GDM1 (cell line): ENCODE measurements at regions not wholly inside any gene's neighbourhood (a gene's known extent, or its start where the extent isn't known, plus 50 kb on each side); places are given as distances from the start of the nearest gene placed in this dataset.

Source experiments
- DNase-seq: peaks from one replicate; lab custom pipeline; 2025; lab: John Stamatoyannopoulos, UW

DNA sequence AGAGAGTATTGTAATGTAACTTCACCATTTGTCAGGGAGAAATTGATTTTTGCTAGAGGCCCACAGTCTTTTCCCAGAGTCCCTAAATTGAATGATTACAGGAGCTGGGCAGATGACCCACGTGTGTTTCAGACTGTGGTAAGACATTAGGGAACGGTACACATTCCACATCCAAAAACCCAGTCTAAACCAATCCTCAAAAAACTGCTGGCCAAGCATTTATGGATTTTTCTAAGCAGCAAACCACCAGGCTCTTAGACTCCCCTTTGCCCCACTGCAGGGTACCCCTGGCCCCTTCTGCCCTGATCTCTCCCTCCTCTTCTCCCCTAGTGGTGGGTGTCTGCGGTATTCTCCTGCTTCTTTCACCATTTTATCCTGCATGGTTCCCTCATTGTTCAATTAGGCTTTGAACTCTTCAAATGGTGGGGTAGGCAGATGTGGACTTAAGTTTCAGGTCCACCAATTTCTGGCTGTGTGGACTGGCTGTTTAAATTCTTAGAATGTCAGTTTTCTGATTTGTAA is 135.5 kb upstream of the SORCS3 start:
- no peak for DNase-seq

DNA sequence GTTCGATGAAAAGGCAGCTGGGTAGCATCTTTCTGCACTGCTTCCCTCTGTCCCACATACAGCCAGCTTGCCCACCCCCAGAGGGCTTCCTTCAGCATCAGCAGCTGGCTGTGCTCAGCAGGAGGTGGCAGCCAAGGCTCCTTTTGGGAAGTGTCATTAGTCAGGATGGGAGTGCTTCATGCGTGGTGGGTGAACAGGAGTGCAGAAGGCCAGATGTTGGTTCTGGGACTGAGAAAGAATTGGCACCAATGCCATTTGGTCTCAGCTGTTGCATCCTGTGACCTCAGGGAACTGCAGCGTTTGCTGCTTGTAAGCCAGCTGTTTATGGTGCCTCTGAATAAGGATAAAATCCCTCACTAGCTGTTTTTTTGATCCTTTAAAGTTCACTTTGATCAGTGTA is 131.1 kb upstream of the SORCS3 start:
- DNase-seq: no peak

DNA sequence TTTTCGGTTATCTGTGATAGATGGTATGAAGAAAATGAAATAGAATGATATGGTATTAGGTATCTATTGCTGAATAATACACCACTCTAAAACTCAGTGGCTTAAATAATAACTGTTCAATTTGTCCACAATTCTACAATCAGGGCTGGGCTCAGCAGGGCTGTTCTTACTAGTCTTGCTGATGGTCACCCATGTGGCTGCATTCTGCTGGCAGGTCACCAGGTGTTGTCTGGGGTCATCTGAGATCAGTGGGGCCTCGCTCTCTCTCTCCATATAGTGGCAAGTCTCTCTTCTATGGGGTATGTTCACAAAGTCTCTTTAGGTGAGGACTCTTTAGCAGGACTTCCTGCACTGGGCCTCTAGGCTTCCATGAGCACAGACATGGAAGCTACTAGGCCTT is 130.4 kb upstream of the SORCS3 start:
- DNase-seq: no peak

DNA sequence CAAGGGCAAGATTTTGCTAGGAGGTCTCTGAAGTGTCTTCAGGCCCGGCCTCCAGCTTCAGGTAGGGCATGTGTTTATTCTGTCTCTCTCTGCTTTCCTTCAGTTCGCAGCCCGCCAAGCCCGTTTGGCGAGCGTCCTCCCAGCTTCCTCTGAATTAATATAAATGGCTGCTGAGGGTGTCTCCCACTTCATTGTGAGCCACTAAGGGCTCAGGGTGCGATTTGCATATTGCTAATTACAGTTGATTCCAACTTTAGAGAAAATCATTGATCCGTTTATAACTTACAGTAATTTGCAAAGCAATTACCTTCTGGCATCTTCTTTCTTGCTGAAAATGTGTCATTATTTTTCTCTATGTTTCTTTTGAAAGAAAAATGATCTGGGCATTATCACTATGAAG is 128.3 kb upstream of the SORCS3 start:
- DNase-seq: no peak

DNA sequence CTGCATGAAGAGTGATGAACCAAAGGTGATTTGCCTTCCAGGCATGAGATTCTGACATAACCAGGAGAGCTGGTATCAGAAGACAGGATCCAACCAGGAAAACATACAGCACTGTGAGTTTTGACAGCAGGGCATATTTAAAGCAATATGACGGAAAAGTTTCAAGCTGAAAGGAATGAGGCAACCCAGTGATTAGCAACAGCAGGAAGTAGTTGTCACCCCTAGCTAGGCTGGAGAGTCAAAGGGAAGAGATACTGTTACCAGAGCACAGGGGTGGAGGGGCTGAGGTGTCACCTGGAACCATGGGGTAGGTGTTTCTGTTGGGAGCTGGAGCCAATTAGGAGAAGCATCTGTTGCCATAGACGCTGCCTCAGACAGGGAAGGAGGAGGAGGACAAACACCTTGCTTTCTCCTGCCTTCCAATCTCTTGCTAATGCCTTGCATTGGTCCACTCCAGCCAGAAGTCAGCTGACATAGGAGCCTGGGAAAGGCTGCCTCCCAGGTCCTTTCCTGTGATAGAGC is 125.4 kb upstream of the SORCS3 start:
- no peak for DNase-seq

DNA sequence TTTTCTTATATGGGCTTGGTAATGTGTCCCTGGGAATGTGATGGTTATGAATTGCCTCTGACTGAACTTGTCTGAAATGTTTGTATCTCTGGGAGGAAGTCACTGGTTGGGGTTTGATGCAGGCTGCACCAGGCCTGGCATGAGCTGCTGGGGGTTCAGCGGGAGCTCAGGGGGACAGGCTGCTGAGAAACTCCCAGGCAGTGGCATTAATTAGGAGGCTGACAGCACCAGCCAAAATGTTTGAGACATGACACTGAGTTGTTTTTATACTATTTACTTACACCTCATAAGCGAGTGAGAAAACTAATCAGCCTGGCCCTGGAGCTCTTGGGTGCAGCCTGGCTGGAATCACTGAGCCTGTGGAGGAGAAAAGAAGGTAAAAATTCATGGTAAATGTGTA is 124.1 kb upstream of the SORCS3 start:
- DNase-seq: no peak

DNA sequence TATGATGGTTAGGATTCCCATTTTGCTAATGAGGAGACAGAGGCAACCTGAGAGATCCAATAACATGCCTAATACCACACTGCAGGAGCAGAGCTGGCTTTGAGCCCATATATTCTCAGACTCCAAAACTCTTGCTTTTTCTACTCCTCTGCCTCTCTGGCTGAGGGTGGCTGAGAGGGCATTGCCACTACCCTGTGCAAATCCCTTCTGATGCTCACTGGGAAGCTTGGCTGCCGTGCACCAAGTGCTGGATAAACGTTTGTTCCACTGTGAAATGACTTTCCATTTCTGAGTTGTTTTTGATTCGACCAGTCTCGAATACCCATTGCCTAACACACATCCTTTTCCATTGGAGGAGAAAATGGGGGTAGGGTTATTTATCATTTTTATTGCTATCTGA is 123.1 kb upstream of the SORCS3 start:
- DNase-seq: no peak

DNA sequence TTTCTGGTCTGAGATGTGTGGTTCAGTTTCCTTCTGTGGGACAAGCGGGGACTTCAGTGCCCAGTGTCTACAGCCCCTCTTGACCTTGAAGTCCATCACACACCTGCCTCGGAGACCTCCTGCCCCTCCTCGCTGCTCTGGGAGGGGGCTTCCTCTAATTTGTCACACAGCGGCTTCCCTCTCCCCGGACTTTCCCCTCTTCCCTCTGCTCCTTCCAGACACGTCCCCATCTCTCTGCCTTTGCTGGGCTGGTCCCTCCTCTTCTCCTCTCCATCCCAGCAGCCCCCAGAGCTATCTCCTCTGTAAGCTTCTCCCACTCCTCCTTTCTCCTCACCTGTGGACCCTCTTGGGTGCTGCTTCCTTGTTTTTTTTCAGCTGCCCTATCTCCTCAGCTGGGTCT is 122.2 kb upstream of the SORCS3 start:
- DNase-seq: no peak

DNA sequence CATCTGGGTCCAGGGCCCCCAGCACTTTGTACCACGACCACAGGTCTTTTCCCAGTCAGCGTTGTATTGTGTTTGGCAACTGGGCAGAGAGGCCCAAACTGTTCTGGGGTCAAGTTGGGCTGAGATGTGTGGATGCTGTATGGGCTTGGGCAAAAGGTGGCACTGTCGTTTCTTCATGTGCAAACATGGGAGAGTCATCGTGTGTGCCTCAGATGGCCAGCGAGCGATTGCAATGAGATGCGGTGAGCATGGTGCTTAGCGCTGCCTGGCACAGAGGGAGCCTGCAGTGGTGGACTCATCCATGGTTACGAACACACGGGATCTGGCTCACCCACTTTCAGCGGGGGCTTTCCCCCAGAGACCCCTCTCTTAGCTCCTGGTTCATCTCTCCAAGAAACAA is 120.4 kb upstream of the SORCS3 start:
- DNase-seq: no peak

DNA sequence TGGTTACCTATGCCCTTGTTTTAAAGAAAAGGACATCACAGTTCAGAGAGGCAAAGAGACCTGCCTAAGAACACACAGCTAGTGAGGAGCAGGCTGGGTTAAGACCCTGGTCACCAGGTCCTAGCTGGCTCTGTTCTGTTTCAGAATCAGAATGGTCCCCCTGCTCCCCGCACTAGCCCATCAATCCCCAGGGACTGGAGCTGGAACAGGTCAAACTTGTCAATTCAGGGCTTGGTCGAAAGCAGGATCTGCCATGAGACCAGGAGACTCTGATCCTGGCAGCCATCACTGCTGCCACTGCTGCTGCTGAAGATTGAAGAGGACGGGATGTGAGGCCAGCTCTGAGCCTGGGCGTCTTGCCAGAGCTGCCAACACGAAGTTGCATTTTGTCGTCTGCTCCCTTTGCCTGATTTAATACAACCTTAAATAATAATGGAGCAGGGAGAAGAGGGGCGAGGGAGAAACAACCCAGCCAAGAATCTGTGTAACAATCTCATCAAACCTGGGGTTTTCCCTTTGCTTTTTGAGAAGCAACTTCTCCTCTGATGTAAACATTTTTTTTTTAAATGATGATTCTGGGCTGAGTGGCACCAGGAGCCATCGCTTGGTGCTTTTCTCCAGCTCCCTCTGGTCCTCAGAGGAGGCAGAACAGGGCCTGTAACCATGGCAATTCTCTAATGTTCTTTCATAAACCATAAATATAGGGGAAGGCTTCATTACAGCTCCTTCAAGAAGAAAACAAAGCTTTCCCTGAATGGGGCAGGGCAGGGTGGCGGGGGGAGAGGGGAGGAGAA is 119.0 kb upstream of the SORCS3 start:
- no peak for DNase-seq

DNA sequence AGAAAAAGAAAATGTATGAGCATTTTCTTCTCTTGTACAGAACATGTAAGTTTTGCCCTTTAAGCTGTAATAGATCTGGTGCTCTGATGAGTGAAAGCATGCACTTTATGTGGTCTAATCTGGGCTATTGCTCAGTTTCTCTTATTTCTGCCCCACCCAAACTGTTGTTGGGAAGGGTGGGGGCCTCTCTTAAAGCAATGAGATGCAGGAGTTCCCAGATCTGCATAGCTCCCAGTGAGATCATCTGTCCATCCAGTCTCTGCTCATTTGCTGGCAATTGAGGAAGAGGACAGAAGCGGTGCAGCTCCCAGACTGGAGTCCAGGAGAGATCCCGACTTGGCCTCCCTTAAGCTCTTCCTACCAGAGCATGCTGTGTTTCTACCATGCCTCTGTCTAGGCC is 114.9 kb upstream of the SORCS3 start:
- DNase-seq: no peak

DNA sequence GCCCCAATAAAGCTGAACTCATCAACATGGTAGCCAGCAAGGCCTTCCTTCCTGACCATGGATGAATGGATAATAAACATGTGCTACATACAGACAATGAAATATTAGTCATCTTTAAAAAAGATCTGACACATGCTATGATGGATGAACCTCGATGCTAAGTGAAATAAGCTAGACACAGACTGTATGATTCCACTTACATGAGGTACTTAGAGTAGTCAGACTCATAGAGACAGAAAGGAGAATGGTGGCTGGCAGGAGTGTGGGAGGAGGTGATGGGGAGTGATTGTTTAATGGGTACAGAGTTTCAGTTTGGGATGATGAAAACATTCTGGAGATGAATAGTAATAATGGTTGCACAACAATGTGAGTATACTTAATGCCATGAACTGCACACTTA is 114.1 kb upstream of the SORCS3 start:
- no peak for DNase-seq

DNA sequence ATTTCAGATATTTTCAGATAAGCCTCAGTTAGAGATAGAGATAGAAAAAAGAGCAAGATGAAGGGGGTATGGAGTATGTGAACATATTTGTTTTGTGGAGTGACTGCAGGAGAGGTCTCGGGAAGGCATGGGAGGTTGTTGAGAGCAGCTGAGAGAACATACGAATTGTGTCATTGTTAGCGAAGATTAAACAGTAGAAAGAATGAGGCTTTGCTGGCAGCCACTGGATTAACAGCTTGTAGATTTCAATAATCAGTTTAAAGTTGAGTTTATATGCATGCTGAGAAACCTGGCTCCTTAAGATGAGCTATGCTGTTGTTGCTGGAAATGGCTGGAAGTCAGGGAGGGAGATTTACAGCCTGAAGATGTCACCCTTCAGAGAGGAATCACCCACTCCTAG is 100.9 kb upstream of the SORCS3 start:
- DNase-seq: no peak

DNA sequence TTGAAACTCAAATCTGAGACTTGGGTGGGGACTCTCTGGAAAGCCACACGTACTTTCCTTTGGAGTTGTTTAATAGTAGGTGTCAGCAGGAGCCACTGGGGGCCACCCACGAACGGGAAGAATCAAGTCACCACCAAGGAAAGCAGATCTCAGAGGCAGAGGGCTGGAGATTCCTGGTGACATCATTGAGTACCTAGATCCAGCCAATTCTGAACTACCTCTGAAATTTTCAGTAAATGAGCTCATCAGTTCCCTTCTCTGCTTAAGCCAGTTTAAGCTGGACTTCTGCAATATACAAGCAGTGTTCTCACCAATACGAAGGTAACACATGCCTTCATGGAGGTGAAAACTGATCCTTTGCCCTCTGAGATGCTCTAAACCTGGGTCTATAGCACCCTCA is 99.3 kb upstream of the SORCS3 start:
- no peak for DNase-seq

DNA sequence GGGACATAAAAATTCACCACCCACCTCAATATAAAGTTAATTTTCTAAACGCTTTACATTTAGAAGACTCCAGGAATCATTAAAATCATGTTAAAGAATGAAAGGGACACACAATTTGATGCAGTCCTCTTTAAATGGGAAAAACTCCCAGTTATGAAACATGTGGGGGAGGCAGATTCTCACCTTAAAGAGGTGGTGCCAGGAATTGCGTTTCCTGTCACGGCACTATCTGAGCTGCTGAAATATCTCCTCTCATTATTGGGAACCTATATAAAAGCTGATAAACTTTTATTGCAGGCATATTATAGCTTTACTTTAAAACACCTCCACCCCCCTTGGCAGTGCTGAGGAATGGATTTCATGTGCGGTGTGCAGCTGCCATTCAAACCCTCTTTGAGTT is 94.8 kb upstream of the SORCS3 start:
- no peak for DNase-seq

DNA sequence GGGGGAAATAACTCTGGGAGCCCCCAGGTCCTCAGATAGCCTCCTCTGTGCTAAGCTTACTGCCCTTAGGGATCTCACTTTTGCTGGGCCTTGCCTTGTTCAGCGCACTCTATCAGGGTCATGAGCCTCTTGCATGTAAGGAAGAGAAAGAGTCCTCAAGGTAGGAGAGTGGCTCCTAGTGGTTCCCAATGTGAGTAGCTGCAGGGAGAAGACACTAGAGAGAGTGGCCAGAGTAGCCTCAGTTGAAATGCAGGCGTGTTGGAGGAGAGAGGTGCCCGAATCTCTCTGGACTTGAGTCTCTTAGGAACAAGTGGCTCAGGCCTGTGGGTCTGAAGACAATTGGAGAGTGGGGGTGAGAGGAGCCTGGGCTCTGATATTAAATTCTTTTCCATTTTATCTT is 94.3 kb upstream of the SORCS3 start:
- DNase-seq: no peak

DNA sequence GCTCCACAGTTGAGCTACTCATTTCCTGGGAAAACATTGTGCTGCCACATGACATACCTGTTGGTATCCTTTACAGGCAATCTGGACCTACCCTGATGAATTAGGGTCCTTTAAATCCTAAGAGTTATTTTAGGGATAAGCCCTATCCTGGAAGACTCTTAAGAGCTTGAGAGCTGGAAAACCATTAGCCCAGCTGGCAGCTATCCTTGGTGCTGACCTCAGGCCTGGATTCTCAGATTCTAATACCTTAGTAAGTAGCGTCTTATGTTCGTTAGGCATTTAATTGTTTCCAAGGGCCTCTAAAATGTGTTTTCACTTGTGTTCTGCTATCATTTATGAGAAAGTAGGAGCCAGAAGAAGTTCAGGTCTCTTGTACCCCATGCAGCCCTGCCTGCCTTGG is 93.0 kb upstream of the SORCS3 start:
- no peak for DNase-seq

DNA sequence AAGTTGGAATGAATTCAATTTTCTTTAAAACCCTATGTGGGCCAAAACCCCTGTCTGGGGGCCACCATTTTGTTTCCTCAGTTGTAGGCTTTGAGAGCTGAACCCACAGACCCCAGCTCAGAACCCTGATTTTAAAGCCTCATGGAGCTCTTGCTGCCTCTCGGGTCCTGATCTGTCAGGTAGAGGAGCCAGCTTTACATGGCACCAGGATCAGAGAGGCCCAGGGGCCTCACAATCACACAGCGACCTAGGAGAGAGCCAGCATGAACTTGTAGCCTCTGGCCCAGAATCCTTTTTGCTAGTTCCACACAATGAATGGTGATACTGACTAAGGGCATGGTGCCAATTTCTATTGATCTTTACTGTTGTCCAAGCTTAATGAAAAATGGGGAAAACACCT is 84.3 kb upstream of the SORCS3 start:
- DNase-seq: no peak

DNA sequence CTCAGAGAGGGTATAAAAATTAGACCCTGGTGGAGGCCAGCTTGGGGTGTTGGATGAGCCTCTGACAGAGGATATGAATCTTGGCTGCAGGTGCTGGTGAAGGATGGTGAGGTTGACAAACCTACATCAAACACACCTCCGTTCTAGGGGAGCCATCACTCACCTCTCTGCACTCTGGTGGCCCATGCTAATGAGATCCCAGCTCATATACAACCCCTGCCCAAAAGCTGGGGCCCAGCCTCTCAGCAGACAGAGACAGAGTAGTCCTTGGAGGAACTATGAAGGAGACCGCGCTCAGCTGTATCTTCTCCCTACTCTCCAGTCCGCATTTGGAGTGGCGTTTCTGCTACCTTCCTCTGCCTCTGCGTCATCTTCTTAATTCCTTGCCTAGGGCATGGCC is 83.1 kb upstream of the SORCS3 start:
- no peak for DNase-seq

DNA sequence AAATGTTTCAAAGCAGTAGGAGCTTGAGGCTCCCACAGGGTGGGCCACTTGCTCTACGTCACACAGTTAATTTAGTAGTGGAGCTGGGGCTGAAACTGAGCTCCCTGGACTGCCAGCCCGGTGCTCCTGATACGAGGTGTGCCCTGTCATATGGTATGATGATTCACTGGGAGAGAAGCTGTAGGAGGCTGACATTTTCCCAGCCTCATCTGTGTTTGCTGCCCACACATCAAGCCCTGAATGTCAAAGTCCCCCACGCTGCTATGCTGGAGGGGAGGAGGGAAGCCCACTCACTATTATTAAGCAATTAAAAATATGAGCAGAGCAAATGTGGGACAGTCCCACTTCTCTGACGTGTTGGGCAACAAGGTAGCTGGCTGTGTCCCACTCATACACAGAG is 81.2 kb upstream of the SORCS3 start:
- no peak for DNase-seq

DNA sequence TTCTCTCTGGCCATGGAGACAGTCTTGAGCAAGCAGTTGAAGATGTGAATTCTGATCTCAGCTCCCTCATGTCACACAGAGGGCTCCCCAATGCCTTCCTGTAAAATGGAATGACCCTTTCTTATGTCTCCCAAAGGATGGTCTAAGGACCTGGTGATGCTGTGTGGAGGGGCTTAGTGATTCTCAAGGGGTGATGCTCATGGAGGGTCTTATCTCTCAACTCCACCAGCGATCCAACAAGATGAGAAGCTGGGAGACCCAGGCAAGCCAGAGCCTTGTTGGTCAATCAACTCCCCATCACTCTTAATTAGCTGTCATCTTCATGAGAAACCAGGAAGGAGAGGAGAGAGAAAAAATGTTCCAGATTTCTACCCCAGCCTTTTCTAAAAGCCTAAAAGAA is 78.0 kb upstream of the SORCS3 start:
- no peak for DNase-seq

DNA sequence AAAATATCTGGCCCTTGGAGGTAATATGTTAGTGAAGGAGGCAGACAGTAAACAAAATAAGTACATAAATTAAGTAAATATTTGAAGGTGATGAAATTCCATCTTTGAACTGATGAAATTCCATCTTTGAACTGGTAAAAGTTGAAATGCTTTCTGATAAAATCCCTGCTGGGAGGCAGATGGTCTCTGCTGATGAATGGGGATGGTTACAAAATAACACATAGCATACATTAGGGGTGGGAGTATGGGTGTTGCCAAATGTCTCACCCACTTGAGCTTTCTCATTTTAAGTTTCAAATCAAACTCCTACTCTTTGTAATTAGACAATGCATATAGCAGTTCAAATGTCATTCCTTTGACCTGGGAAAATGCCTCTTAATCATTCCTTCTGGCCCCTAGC is 77.5 kb upstream of the SORCS3 start:
- DNase-seq: no peak

DNA sequence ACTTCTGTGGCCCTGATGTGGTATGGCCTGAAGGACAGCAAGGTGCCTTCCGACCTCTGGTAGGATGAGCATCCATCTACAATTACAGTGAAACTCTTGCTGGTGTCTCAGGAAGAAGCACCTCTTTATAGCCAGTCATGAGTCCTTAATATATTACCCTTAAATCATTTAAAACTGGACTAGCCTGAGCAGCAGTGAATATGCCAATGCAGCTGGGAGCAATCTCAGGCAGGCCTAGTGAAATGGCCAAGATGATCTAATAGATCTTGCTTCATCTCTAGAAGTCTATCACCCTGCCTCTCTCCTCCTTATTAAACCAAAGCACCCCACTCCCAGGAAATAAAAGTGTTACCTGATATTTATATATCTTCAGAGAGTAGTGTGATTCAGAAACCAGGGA is 66.7 kb upstream of the SORCS3 start:
- DNase-seq: no peak

DNA sequence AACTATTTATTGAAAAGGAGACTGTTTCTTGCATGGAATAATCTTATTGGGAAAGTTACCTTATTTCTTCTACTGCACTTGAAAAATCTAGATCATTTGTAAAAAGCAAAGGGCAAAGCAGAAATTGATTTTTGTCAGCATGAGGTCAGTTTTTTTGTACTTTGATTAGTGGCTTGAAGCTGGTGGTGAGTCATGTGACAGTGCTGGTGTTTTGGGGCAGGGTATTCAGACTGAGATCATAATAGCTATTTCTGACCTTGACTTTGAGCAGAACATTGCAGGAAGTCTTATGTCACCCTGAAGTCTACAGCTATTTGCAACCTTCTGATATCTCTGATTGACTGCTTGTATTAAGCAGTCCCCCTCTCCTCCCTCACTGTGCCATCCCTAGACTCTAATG is 66.3 kb upstream of the SORCS3 start:
- DNase-seq: no peak
